ENCODE measurements at regions not wholly inside any gene's neighbourhood (a gene's known extent, or its start where the extent isn't known, plus 50 kb on each side); places are given as distances from the start of the nearest gene placed in this dataset.
"Not testable (repeated sequence)": the region's sequence is repeated elsewhere in the genome, so short reads cannot be mapped to it uniquely, and the experiment has no call there.

- TF ChIP-seq, protein P1, sequence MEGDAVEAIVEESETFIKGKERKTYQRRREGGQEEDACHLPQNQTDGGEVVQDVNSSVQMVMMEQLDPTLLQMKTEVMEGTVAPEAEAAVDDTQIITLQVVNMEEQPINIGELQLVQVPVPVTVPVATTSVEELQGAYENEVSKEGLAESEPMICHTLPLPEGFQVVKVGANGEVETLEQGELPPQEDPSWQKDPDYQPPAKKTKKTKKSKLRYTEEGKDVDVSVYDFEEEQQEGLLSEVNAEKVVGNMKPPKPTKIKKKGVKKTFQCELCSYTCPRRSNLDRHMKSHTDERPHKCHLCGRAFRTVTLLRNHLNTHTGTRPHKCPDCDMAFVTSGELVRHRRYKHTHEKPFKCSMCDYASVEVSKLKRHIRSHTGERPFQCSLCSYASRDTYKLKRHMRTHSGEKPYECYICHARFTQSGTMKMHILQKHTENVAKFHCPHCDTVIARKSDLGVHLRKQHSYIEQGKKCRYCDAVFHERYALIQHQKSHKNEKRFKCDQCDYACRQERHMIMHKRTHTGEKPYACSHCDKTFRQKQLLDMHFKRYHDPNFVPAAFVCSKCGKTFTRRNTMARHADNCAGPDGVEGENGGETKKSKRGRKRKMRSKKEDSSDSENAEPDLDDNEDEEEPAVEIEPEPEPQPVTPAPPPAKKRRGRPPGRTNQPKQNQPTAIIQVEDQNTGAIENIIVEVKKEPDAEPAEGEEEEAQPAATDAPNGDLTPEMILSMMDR (IDR thresholded peaks at IDR 0.05; ENCODE audit: control extremely low read depth in 1 of 3, insufficient read depth in 1 of 3, low read depth in 1 of 3, low read length in 3 of 3), result not testable (repeated sequence)
- TF ChIP-seq POLR2AphosphoS5 (IDR thresholded peaks at IDR 0.05; ENCODE audit: low read depth, low read length); EP300 (IDR thresholded peaks at IDR 0.05; ENCODE audit: borderline replicate concordance in 1 of 2, low read depth in 2 of 2, low read length in 2 of 2); CEBPB (IDR thresholded peaks at IDR 0.05; ENCODE audit: low read depth, low read length); POLR2A (IDR thresholded peaks at IDR 0.05; ENCODE audit: control extremely low read depth in 1 of 2, low read depth in 2 of 2, low read length in 2 of 2); MAX (IDR thresholded peaks at IDR 0.05); SP1 (IDR thresholded peaks at IDR 0.05; ENCODE audit: low read depth, low read length): not testable (repeated sequence)
Measured at GRCh38 chr16:16595029-16595718, 216.2 kb downstream of the NPIPA7 start.

Data from H1 (cell line).